Liver (tissue), 8 donors: ENCODE measurements at regions not wholly inside any gene's neighbourhood (a gene's known extent, or its start where the extent isn't known, plus 50 kb on each side); places are given as distances from the start of the nearest gene placed in this dataset.
A peak's percentile ranks its signal among the peaks of the same experiment; 100 is the strongest.

ENCODE experiments used
- DNase-seq: peaks from one replicate; pipeline ENCODE4 v3.0.0-alpha.2; 2017; ENCODE audit warnings: low spot score
- H3K27ac ChIP-seq, 2 donors: one replicate each; pipeline ENCODE4 v1.7.0; 2013; ENCODE audit warnings: inconsistent platforms in 2 of 2, low read length in 2 of 2, control low read depth in 1 of 2, low read depth in 1 of 2, mild to moderate bottlenecking in 1 of 2
- H3K27me3 ChIP-seq, 4 donors: one replicate each; pipeline versions ENCODE4 v1.6.1 to v1.7.0; 2013; ENCODE audit warnings: low read length in 3 of 4, inconsistent platforms in 1 of 4, mild to moderate bottlenecking in 1 of 4, moderate library complexity in 1 of 4; ENCODE audit not compliant: control insufficient read depth in 4 of 4, insufficient read depth in 4 of 4
- H3K36me3 ChIP-seq, 4 donors: one replicate each; pipeline versions ENCODE4 v1.6.1 to v1.7.0; 2013; ENCODE audit warnings: low read length in 3 of 4, mild to moderate bottlenecking in 3 of 4, low read depth in 1 of 4, moderate library complexity in 1 of 4; ENCODE audit not compliant: control insufficient read depth in 4 of 4, insufficient read depth in 3 of 4
- H3K4me1 ChIP-seq, 4 donors: one replicate each; pipeline versions ENCODE4 v1.6.1 to v1.7.0; 2013; ENCODE audit warnings: low read length in 3 of 4, mild to moderate bottlenecking in 3 of 4, moderate library complexity in 1 of 4; ENCODE audit not compliant: control insufficient read depth in 4 of 4, insufficient read depth in 4 of 4
- H3K4me3 ChIP-seq, 3 donors: one replicate each; pipeline versions ENCODE4 v1.6.1 to v1.7.0; 2013; ENCODE audit warnings: low read length in 3 of 3, control low read depth in 1 of 3, low read depth in 1 of 3, mild to moderate bottlenecking in 1 of 3
- H3K9ac ChIP-seq, 2 donors: one replicate each; pipeline ENCODE4 v1.7.0; 2013; ENCODE audit warnings: low read length in 2 of 2, mild to moderate bottlenecking in 2 of 2, moderate library complexity in 2 of 2, control low read depth in 1 of 2, low read depth in 1 of 2
- H3K9me3 ChIP-seq, 4 donors: one replicate each; pipeline versions ENCODE4 v1.6.1 to v1.7.0; 2013; ENCODE audit warnings: low read length in 3 of 4; ENCODE audit not compliant: control insufficient read depth in 4 of 4
- EGR1 ChIP-seq, 2 donors: IDR thresholded peaks; 2 replicates each; pipeline ENCODE4 v1.6.1; 2016 to 2018; ENCODE audit warnings: antibody characterized with exemption in 2 of 2, low read depth in 2 of 2
- FOXA1 ChIP-seq: IDR thresholded peaks from 2 replicates; pipeline ENCODE4 v1.6.1; 2016; ENCODE audit warnings: antibody characterized with exemption
- FOXA2 ChIP-seq: IDR thresholded peaks from 2 replicates; pipeline ENCODE4 v1.6.1; 2016; ENCODE audit warnings: antibody characterized with exemption
- GABPA ChIP-seq, 2 donors: IDR thresholded peaks in 1 of 2; conservative IDR thresholded peaks in 1 of 2; 2 replicates each; pipeline ENCODE4 v1.6.1; 2016; ENCODE audit warnings: antibody characterized with exemption in 2 of 2, mild to moderate bottlenecking in 1 of 2, moderate library complexity in 1 of 2
- HNF4A ChIP-seq, 2 donors: conservative IDR thresholded peaks; 2 replicates each; pipeline ENCODE4 v1.6.1; 2016; ENCODE audit warnings: antibody characterized with exemption in 2 of 2, mild to moderate bottlenecking in 2 of 2
- HNF4G ChIP-seq: IDR thresholded peaks from 2 replicates; pipeline ENCODE4 v1.6.1; 2016; ENCODE audit warnings: antibody characterized with exemption
- JUND ChIP-seq, 2 donors: IDR thresholded peaks; 2 replicates each; pipeline ENCODE4 v1.6.1; 2016; ENCODE audit warnings: antibody characterized with exemption in 2 of 2
- NR2F2 ChIP-seq: IDR thresholded peaks from 2 replicates; pipeline ENCODE4 v1.6.1; 2016; ENCODE audit warnings: antibody characterized with exemption
- RXRA ChIP-seq, 2 donors: IDR thresholded peaks; 2 replicates each; pipeline ENCODE4 v1.6.1; 2017 to 2018; ENCODE audit warnings: antibody characterized with exemption in 2 of 2, mild to moderate bottlenecking in 1 of 2
- SP1 ChIP-seq: IDR thresholded peaks from 2 replicates; pipeline ENCODE4 v1.6.1; 2018; ENCODE audit warnings: antibody characterized with exemption, mild to moderate bottlenecking
- TAF1 ChIP-seq: conservative IDR thresholded peaks from 2 replicates; pipeline ENCODE4 v1.6.1; 2016; ENCODE audit warnings: antibody characterized with exemption, mild to moderate bottlenecking
- YY1 ChIP-seq: IDR thresholded peaks from 2 replicates; pipeline ENCODE4 v1.6.1; 2016; ENCODE audit warnings: antibody characterized with exemption, mild to moderate bottlenecking
- WGBS: extraction: QIAGEN DNeasy Blood & Tissue Kit; methylation state at CpG from one replicate; pipeline ENCODE4 v1.1.7; 2013; 5-methylcytosine and 5-hydroxymethylcytosine counted together
- TF ChIP-seq, protein P1 (sequence below): IDR thresholded peaks from 2 replicates; pipeline ENCODE4 v1.6.1; 2016; ENCODE audit warnings: antibody characterized with exemption
- TF ChIP-seq, protein P2 (sequence below): IDR thresholded peaks from 2 replicates; pipeline ENCODE4 v1.6.1; 2016; ENCODE audit warnings: antibody characterized with exemption
- TF ChIP-seq, protein P3 (sequence below): fragments of 150-350 bp; IDR thresholded peaks from 2 replicates; pipeline ENCODE4 v1.5.1; 2017; ENCODE audit warnings: improper control_type of control experiment, low read depth, low read length; ENCODE audit not compliant: missing input control
- TF ChIP-seq, protein P4 (sequence below): IDR thresholded peaks from 2 replicates; pipeline ENCODE4 v1.6.1; 2016; ENCODE audit warnings: antibody characterized with exemption, mild to moderate bottlenecking
- donor health status: healthy.
- donor health status: healthy.
- donor health status: healthy.
- donor health status: healthy.
- donor health status: healthy.

DNA sequence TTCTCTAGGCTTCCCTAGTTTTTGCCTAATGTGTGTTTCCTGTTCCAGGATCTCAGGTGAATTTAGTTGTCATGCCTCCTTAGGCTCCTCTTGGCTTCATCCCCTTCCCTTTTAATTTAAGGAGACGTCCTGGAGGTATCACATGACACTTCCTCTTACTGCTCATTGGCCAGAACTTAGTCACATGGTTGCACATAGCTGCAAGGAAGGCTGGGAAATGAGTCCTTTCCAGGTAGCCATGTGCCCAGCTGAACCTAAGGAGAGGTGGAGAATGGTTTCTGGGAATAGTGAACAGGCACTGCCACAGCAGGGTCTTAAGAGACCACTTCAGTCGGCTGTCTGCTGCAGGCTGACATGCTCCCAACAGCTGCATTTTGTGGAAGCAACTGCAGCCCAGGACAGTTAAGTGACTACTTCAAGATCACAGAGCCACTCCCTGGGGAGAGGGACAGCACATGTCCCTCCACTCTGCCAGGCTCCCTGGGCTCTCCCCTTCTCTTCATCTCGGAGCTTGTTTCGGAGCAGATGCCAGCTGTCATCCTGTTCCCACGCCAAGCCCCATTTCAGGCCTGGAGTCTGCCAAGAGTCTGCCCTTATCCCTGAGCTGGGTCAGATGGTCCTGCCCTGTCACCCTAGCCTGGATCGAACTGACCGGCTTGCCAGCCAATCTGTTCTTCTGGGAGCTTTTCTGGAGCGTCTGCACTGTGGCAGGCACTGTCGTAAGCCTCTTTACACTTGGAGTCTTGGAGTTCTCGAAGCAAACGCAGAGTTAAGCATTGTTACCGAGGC lies 81.4 kb upstream of the FOXF1 start:
- DNase-seq: no peak
- WGBS: 73% methylated on average over 12 of the region's 12 CpGs

DNA sequence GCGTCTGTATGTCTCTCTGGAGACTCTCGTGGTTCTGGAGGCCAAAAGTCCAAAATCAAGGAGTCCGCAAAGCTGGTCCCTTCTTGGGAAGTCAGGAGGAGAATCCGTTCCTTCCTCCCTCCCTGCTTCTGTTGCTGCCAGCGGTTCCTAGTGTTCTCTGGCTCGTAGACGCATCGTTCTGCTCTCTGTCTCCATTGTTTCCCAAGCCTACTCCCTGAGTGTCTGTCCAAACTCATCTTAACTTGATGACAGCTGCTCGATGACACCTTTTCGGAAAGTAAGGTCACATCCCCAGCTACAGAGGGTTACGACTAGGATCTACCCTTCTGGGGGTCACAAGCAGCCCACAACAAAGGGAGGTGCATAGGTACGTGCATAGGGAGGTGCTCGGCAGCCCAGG lies 80.7 kb upstream of the FOXF1 start:
- Histone ChIP-seq H3K27me3 (peaks cover 0 to 2% (median 0%) of the 10 kb centered on the region in 4 donors), H3K9ac (no peak overlapping the region), H3K36me3 (no peaks in the 10 kb centered on the region), H3K4me1 (no peaks in the 10 kb centered on the region), H3K27ac (no peak overlapping the region), H3K9me3 (no peaks in the 10 kb centered on the region), H3K4me3 (no peak overlapping the region)
- no peak for DNase-seq
- TF ChIP-seq, protein P1, sequence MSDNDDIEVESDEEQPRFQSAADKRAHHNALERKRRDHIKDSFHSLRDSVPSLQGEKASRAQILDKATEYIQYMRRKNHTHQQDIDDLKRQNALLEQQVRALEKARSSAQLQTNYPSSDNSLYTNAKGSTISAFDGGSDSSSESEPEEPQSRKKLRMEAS: no peak
- TF ChIP-seq TAF1 (no peak), FOXA1 (no peak), JUND (IDR thresholded peaks at IDR 0.05) (no peak), FOXA2 (no peak), HNF4G (no peak), RXRA (IDR thresholded peaks at IDR 0.05) (no peak), GABPA (IDR thresholded peaks at IDR 0.05 in 1 of 2, conservative IDR thresholded peaks at IDR 0.05 in 1 of 2) (no peak), EGR1 (IDR thresholded peaks at IDR 0.05; ENCODE audit: low read depth in 2 of 2) (no peak), NR2F2 (no peak), HNF4A (conservative IDR thresholded peaks at IDR 0.05) (no peak), SP1 (no peak)
- TF ChIP-seq, protein P2, sequence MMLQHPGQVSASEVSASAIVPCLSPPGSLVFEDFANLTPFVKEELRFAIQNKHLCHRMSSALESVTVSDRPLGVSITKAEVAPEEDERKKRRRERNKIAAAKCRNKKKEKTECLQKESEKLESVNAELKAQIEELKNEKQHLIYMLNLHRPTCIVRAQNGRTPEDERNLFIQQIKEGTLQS: no peak
- TF ChIP-seq, protein P3, sequence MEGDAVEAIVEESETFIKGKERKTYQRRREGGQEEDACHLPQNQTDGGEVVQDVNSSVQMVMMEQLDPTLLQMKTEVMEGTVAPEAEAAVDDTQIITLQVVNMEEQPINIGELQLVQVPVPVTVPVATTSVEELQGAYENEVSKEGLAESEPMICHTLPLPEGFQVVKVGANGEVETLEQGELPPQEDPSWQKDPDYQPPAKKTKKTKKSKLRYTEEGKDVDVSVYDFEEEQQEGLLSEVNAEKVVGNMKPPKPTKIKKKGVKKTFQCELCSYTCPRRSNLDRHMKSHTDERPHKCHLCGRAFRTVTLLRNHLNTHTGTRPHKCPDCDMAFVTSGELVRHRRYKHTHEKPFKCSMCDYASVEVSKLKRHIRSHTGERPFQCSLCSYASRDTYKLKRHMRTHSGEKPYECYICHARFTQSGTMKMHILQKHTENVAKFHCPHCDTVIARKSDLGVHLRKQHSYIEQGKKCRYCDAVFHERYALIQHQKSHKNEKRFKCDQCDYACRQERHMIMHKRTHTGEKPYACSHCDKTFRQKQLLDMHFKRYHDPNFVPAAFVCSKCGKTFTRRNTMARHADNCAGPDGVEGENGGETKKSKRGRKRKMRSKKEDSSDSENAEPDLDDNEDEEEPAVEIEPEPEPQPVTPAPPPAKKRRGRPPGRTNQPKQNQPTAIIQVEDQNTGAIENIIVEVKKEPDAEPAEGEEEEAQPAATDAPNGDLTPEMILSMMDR: no peak
- TF ChIP-seq, protein P4, sequence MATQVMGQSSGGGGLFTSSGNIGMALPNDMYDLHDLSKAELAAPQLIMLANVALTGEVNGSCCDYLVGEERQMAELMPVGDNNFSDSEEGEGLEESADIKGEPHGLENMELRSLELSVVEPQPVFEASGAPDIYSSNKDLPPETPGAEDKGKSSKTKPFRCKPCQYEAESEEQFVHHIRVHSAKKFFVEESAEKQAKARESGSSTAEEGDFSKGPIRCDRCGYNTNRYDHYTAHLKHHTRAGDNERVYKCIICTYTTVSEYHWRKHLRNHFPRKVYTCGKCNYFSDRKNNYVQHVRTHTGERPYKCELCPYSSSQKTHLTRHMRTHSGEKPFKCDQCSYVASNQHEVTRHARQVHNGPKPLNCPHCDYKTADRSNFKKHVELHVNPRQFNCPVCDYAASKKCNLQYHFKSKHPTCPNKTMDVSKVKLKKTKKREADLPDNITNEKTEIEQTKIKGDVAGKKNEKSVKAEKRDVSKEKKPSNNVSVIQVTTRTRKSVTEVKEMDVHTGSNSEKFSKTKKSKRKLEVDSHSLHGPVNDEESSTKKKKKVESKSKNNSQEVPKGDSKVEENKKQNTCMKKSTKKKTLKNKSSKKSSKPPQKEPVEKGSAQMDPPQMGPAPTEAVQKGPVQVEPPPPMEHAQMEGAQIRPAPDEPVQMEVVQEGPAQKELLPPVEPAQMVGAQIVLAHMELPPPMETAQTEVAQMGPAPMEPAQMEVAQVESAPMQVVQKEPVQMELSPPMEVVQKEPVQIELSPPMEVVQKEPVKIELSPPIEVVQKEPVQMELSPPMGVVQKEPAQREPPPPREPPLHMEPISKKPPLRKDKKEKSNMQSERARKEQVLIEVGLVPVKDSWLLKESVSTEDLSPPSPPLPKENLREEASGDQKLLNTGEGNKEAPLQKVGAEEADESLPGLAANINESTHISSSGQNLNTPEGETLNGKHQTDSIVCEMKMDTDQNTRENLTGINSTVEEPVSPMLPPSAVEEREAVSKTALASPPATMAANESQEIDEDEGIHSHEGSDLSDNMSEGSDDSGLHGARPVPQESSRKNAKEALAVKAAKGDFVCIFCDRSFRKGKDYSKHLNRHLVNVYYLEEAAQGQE: no peak
- WGBS: 75% methylated on average over 13 of the region's 13 CpGs

More for the DNA sequence above, 81.4 kb upstream of the FOXF1 start:
- no peaks in the 10 kb centered on the region for H3K36me3 ChIP-seq
- H3K27me3 ChIP-seq: peaks cover 0 to 2% (median 0%) of the 10 kb centered on the region in 4 donors
- H3K9me3 ChIP-seq: no peaks in the 10 kb centered on the region
- no peak overlapping the region for H3K27ac ChIP-seq
- H3K4me3 ChIP-seq: no peak overlapping the region
- H3K4me1 ChIP-seq: no peaks in the 10 kb centered on the region
- no peak overlapping the region for H3K9ac ChIP-seq
- TF ChIP-seq JUND (IDR thresholded peaks at IDR 0.05) (no peak), NR2F2 (peak; percentile 34), YY1 (no peak), SP1 (no peak)
